ENCODE measurements at regions not wholly inside any gene's neighbourhood (a gene's known extent, or its start where the extent isn't known, plus 50 kb on each side); places are given as distances from the start of the nearest gene placed in this dataset.
"Not testable (repeated sequence)": the region's sequence is repeated elsewhere in the genome, so short reads cannot be mapped to it uniquely, and the experiment has no call there.

GRCh38 chr10:23917251-23917840, 291.6 kb upstream of the KIAA1217 start:
- no peak for DNase-seq (ENCODE audit: low spot score in 2 of 2, unreplicated experiment in 2 of 2)
- TF ChIP-seq CTCF (IDR thresholded peaks at IDR 0.05; ENCODE audit: unreplicated experiment): no peak
- peaks cover 35% of the 10 kb centered on the region for H3K4me1 Mint-ChIP-seq
- peaks cover 7% of the 10 kb centered on the region for H3K27me3 Mint-ChIP-seq (ENCODE audit: low read depth)
- no peak overlapping the region for H3K4me3 Mint-ChIP-seq
- H3K36me3 Mint-ChIP-seq: no peaks in the 10 kb centered on the region
- H3K27ac Mint-ChIP-seq: peak overlapping the region; percentile 47
- peaks cover 7% of the 10 kb centered on the region for H3K9me3 Mint-ChIP-seq

GRCh38 chr10:23918090-23918723, 290.7 kb upstream of the KIAA1217 start:
- peaks cover 7% of the 10 kb centered on the region for H3K9me3 Mint-ChIP-seq
- H3K27me3 Mint-ChIP-seq (ENCODE audit: low read depth): peaks cover 7% of the 10 kb centered on the region
- no peak for DNase-seq (ENCODE audit: low spot score in 2 of 2, unreplicated experiment in 2 of 2)
- H3K27ac Mint-ChIP-seq: no peak overlapping the region
- H3K4me1 Mint-ChIP-seq: peaks cover 28% of the 10 kb centered on the region
- no peak for TF ChIP-seq CTCF (IDR thresholded peaks at IDR 0.05; ENCODE audit: unreplicated experiment)
- no peak overlapping the region for H3K4me3 Mint-ChIP-seq
- no peaks in the 10 kb centered on the region for H3K36me3 Mint-ChIP-seq

GRCh38 chr10:23918839-23919238, 290.1 kb upstream of the KIAA1217 start:
- TF ChIP-seq CTCF (IDR thresholded peaks at IDR 0.05; ENCODE audit: unreplicated experiment): no peak
- peaks cover 21% of the 10 kb centered on the region for H3K4me1 Mint-ChIP-seq
- H3K9me3 Mint-ChIP-seq: peaks cover 7% of the 10 kb centered on the region
- no peak overlapping the region for H3K4me3 Mint-ChIP-seq
- no peak overlapping the region for H3K27ac Mint-ChIP-seq
- no peak for DNase-seq (ENCODE audit: low spot score in 2 of 2, unreplicated experiment in 2 of 2)
- peaks cover 7% of the 10 kb centered on the region for H3K27me3 Mint-ChIP-seq (ENCODE audit: low read depth)
- H3K36me3 Mint-ChIP-seq: no peaks in the 10 kb centered on the region

GRCh38 chr10:23927576-23928325, 281.2 kb upstream of the KIAA1217 start:
- H3K4me1 Mint-ChIP-seq: peaks cover 14% of the 10 kb centered on the region
- no peak overlapping the region for H3K4me3 Mint-ChIP-seq
- TF ChIP-seq CTCF (IDR thresholded peaks at IDR 0.05; ENCODE audit: unreplicated experiment): no peak
- H3K36me3 Mint-ChIP-seq: no peaks in the 10 kb centered on the region
- H3K27ac Mint-ChIP-seq: no peak overlapping the region
- H3K27me3 Mint-ChIP-seq (ENCODE audit: low read depth): no peaks in the 10 kb centered on the region
- DNase-seq (ENCODE audit: low spot score in 2 of 2, unreplicated experiment in 2 of 2): no peak
- no peaks in the 10 kb centered on the region for H3K9me3 Mint-ChIP-seq

- DNase-seq (ENCODE audit: low spot score in 2 of 2, unreplicated experiment in 2 of 2); H3K27me3 Mint-ChIP-seq (ENCODE audit: low read depth); H3K4me3 Mint-ChIP-seq; H3K36me3 Mint-ChIP-seq; H3K27ac Mint-ChIP-seq; H3K9me3 Mint-ChIP-seq: not testable (repeated sequence)
- H3K4me1 Mint-ChIP-seq: peaks cover 14% of the 10 kb centered on the region
These were observed 274.9 kb upstream of the KIAA1217 start for GRCh38 chr10:23934023-23934422.

GRCh38 chr10:23945845-23946244, 263.1 kb upstream of the KIAA1217 start:
- DNase-seq (ENCODE audit: low spot score in 2 of 2, unreplicated experiment in 2 of 2): no peak
- H3K36me3 Mint-ChIP-seq: no peaks in the 10 kb centered on the region
- no peak for TF ChIP-seq CTCF (IDR thresholded peaks at IDR 0.05; ENCODE audit: unreplicated experiment)
- no peaks in the 10 kb centered on the region for H3K27me3 Mint-ChIP-seq (ENCODE audit: low read depth)
- no peak overlapping the region for H3K4me3 Mint-ChIP-seq
- peaks cover 3% of the 10 kb centered on the region for H3K4me1 Mint-ChIP-seq
- H3K9me3 Mint-ChIP-seq: peaks cover 5% of the 10 kb centered on the region
- H3K27ac Mint-ChIP-seq: no peak overlapping the region
